Ureter (tissue), 1 donor: ENCODE measurements at regions not wholly inside any gene's neighbourhood (a gene's known extent, or its start where the extent isn't known, plus 50 kb on each side); places are given as distances from the start of the nearest gene placed in this dataset.

Experiments
- DNase-seq: peaks from one replicate; pipeline ENCODE4 v3.0.0-alpha.2; 2020; ENCODE audit warnings: low spot score
- donor health status: DM: yes; HTN: yes; CAD: no.

GRCh38 chr5:68565427-68565826, 349.9 kb downstream of the PIK3R1 start:
- DNase-seq: no peak

DNA sequence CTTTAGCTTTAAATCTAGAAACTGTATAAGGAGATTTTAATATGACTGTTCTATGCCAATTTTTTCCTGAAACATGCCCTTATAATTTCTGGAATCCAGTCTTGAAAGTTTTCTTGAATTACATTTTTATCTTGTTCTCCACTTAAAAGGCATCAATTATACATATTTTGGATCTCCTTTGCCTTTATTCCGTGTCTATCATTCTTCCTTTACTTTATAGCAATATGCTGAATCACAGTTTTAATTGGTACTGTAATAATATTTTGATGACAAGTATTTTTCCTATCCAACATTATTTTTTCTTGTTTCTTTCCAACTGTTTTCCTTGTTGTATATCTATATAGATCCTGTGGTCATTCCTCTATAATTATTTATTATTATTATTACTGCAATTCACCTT, 361.2 kb downstream of the PIK3R1 start:
- DNase-seq: no peak

GRCh38 chr5:68582284-68582683, 366.7 kb downstream of the PIK3R1 start:
- no peak for DNase-seq

- DNase-seq: no peak
Measured at GRCh38 chr5:68587171-68587570, 371.6 kb downstream of the PIK3R1 start.

GRCh38 chr5:68591850-68592249, 376.3 kb downstream of the PIK3R1 start:
- DNase-seq: no peak

GRCh38 chr5:68592351-68592750, 376.8 kb downstream of the PIK3R1 start:
- DNase-seq: no peak

GRCh38 chr5:68593211-68593671, 377.7 kb downstream of the PIK3R1 start:
- DNase-seq: peak; percentile 64

- DNase-seq: no peak
Measured at GRCh38 chr5:68612972-68613371, 397.4 kb downstream of the PIK3R1 start.

DNA sequence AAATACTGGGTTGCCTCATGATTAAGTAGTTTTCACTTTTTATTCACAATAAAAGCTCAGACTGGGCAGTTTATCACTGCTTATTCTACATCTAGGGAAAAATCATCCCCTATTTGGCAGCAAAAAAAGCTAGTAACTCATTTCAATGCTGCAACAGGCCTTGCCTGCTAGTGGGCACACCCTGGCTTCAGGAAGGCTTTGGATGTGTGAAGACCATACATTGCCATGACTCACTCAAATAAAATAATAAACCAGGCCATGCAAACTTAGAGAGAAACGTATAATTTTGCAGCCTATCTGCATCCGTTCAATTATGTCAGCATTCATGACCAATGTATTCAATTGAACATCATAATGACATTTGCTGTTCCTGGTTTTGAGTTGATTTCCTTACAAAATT, 402.9 kb downstream of the PIK3R1 start:
- DNase-seq: no peak

- no peak for DNase-seq
Measured at GRCh38 chr5:68627001-68627400, 411.4 kb downstream of the PIK3R1 start.

- DNase-seq: no peak
Measured at GRCh38 chr5:68628082-68628814, 412.7 kb downstream of the PIK3R1 start.

GRCh38 chr5:68630354-68630753, 414.8 kb downstream of the PIK3R1 start:
- DNase-seq: no peak

DNA sequence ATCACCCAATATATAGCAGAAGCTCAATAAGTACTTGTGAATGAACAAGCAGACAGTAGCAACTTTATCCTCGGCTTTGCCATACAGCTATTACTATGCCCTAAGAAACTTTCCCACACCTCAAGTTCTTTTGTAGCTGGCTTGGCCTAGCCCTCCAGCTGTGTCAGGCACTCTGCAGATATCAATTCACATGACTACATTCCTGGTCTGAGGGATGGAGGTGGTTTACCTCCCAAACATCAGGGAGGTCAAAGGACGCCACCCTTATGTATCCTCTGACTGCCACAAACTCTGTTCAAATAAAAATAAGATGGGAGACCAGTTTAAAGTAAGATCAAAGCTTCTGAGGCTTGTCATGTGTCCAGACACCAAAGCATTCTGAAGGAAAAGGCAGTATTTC, 416.3 kb downstream of the PIK3R1 start:
- no peak for DNase-seq

DNA sequence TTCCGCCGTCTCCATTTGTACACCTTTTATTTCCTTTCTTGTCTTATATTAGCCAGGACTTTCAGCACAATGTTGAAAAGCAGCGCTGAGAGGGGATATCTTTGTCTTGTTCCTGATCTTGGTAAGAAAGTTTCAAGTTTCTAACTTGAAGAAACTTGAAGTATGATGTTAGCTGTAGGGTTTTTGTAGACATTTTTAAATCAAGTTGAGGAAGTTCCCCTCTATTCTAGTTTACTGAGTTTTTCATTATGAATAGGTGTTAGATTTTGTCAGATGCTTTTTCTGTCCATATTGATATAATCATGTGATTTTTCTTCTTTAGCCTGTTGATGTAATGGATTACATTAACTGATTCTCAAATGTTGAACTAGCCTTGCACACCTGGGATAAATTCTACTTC, 425.7 kb downstream of the PIK3R1 start:
- DNase-seq: no peak

- DNase-seq: no peak
Measured at GRCh38 chr5:68643064-68643463, 427.5 kb downstream of the PIK3R1 start.

GRCh38 chr5:68644971-68645370, 429.4 kb downstream of the PIK3R1 start:
- no peak for DNase-seq

DNA sequence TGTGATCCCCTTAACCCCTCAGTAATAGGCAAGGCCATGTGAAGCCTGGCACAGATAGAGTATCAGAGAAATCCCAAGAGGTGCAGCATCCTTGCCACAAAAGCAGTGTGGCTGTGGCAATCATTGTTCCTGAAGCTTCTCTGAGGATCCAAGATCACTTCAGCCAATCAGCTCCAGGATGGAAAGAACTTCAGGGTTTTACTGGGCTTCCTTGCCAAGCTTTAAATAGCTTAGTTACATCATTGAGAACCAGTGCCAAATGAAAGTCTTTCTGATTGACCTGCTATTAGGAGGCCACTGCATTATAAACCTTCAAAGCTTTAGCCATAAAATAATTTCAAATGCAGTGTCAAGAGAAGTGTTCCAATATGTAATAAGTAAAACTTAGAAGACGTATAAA, 430.6 kb downstream of the PIK3R1 start:
- no peak for DNase-seq

GRCh38 chr5:68647743-68648142, 432.2 kb downstream of the PIK3R1 start:
- no peak for DNase-seq

DNA sequence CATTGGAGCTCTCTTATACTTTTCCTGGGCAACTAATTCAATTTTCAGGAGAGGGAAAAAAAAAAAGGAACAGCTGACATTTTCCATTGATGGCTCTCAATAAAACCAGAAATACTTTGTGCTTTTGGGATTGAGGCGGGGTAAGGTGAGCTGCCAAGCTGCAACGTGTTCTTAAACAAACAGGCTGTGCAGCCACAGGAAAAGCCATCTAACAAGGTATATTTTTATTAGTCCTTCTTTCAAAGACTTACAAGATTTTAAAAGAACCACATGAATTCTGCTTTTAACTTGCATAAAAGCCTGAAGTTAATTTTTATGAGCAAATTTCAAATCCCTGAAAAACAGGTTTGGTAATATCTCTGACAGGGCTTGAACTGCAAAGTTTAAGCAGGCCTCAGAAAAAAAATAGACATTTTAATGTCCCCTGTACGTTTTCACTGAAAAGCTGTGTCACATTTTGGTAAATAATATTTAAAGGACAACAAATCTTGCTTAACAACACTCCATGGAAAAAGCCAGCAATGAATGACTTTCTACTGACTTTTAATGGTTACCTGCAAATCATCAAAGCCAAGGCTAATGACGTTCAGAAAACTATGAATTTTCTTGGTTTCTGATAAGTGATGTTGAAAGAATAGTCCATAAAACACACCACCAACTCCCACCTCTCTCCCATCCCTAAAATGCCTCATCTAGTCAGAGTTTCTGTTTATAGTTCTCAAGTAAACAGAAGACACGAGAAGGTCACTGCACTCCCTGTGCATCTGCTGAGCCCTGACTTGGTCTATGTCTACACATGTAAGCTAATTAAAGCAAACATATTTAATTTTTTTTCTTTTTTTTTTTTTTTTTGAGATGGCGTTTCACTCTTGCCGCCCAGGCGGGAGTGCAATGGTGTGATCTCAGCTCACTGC, 433.6 kb downstream of the PIK3R1 start:
- no peak for DNase-seq

GRCh38 chr5:68652534-68652965, 437.0 kb downstream of the PIK3R1 start:
- DNase-seq: no peak

GRCh38 chr5:68653471-68653870, 437.9 kb downstream of the PIK3R1 start:
- no peak for DNase-seq

GRCh38 chr5:68657055-68657961, 436.5 kb upstream of the SLC30A5 start:
- no peak for DNase-seq
